ENCODE measurements at regions not wholly inside any gene's neighbourhood (a gene's known extent, or its start where the extent isn't known, plus 50 kb on each side); places are given as distances from the start of the nearest gene placed in this dataset.

DNA sequence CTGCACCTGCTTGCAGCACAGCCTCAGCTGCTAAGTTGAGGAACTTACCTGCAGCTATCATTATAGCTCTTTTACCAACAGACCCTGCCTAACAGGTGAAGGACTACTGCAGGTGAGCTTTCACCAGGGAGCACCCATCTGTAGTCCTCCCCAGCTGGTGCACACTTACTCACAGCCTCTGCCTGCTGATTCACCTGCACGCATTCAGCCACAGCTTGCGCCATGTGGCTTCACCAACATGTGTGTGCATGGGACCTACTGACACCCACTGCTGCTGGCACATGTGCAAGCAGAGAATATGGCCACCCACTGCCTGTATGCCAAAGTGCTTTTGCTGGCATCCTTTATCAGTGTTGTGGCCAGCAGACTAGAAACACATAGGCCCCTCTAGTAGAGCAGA lies 146.7 kb upstream of the KLHL4 start:
- Histone ChIP-seq H3K4me1 (no peaks in the 10 kb centered on the region), H3K27ac (no peak overlapping the region), H3K27me3 (no peaks in the 10 kb centered on the region), H3K36me3 (no peaks in the 10 kb centered on the region), H3K4me3 (no peak overlapping the region), H3K9me3 (no peaks in the 10 kb centered on the region)
- DNase-seq (no peak), ATAC-seq (no peak)
- TF ChIP-seq, protein P1, sequence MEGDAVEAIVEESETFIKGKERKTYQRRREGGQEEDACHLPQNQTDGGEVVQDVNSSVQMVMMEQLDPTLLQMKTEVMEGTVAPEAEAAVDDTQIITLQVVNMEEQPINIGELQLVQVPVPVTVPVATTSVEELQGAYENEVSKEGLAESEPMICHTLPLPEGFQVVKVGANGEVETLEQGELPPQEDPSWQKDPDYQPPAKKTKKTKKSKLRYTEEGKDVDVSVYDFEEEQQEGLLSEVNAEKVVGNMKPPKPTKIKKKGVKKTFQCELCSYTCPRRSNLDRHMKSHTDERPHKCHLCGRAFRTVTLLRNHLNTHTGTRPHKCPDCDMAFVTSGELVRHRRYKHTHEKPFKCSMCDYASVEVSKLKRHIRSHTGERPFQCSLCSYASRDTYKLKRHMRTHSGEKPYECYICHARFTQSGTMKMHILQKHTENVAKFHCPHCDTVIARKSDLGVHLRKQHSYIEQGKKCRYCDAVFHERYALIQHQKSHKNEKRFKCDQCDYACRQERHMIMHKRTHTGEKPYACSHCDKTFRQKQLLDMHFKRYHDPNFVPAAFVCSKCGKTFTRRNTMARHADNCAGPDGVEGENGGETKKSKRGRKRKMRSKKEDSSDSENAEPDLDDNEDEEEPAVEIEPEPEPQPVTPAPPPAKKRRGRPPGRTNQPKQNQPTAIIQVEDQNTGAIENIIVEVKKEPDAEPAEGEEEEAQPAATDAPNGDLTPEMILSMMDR (IDR thresholded peaks at IDR 0.05): no peak
- TF ChIP-seq POLR2A (IDR thresholded peaks at IDR 0.05): no peak
- WGBS, 4 donors: 38 to 99% (median 83%) methylated on average over 2 of the region's 2 CpGs
- intact Hi-C loops (cut with DNase I): no loop called here

DNA sequence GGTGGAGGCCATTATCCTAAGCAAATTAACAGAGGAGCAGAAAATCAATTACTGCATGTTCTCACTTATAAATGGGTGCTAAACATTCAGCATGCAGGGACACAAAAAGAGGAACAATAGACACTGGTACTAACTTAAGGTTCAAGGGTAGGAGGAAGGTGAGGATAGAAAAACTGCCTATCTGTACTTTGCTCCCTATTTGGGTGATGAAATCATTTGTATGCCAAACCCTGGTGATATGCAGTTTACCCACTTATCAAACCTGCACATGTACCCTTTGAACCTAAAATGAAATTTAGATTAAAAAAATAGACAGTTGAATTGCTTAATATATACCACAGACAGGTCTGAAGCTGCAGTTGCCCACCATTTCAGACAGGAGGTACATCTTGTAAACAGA lies 143.3 kb upstream of the KLHL4 start:
- Histone ChIP-seq H3K36me3 (no peaks in the 10 kb centered on the region), H3K27me3 (no peaks in the 10 kb centered on the region), H3K4me3 (no peak overlapping the region), H3K9me3 (no peaks in the 10 kb centered on the region), H3K4me1 (no peaks in the 10 kb centered on the region), H3K27ac (no peak overlapping the region)
- TF ChIP-seq POLR2A (IDR thresholded peaks at IDR 0.05): no peak
- TF ChIP-seq, protein P1 (IDR thresholded peaks at IDR 0.05): no peak
- ATAC-seq (no peak), DNase-seq (no peak)
- intact Hi-C loops (cut with DNase I): no loop called here

DNA sequence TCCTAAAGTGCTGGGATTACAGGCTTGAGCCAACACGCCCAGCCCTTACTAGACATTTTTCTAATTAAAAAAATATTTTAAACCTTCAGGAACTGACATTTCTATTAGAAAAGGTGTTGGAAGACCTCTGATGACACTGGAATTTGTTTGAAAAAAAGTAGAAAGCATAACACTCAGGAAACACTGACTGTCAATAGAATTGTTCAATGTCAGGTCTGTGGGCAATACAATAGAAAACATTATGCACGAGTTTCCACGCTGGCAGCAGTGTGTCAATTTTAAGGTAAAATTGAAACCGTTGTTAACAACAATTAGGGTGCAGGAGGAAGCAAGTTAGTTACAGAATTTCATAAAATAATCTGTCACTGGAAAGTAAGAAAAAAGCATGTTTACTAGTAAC lies 140.7 kb upstream of the KLHL4 start:
- H3K27me3 ChIP-seq: no peaks in the 10 kb centered on the region
- no peaks in the 10 kb centered on the region for H3K36me3 ChIP-seq
- H3K4me3 ChIP-seq: no peak overlapping the region
- no peak overlapping the region for H3K27ac ChIP-seq
- ATAC-seq: no peak
- intact Hi-C loops (cut with DNase I): no loop called here
- H3K9me3 ChIP-seq: no peaks in the 10 kb centered on the region
- WGBS, 4 donors: 68 to 85% (median 77%) methylated on average over 4 of the region's 4 CpGs
- no peak for TF ChIP-seq POLR2A (IDR thresholded peaks at IDR 0.05)
- TF ChIP-seq, protein P1 (IDR thresholded peaks at IDR 0.05): no peak
- DNase-seq: no peak
- H3K4me1 ChIP-seq: no peaks in the 10 kb centered on the region

DNA sequence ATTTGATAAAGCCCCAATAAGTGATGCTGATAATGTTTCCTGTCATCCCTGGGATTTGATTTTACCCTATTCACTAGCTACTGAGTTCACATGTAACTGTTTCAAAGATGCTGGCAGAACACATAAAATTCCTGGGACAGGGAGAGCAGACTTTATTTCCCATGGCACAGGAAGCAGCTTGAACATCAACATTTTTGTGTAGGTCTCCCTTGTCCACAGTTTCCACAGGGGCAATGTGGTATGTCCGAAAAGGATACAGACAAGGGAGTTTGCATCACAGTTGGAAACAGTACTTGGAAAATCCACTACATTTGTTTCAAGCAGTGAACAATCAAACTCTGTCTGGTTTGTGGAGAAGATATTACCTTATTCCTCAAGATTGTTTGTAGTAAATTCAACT lies 129.2 kb upstream of the KLHL4 start:
- 67 to 71% (median 67%) methylated on average over 1 of the region's 1 CpG for WGBS, 4 donors
- no peak for ATAC-seq
- Histone ChIP-seq H3K4me1 (no peaks in the 10 kb centered on the region), H3K4me3 (no peak overlapping the region), H3K27me3 (no peaks in the 10 kb centered on the region), H3K36me3 (no peaks in the 10 kb centered on the region), H3K9me3 (no peaks in the 10 kb centered on the region), H3K27ac (no peak overlapping the region)
- intact Hi-C loops (cut with DNase I): no loop called here
- TF ChIP-seq, protein P1 (IDR thresholded peaks at IDR 0.05): no peak
- no peak for TF ChIP-seq POLR2A (IDR thresholded peaks at IDR 0.05)
- no peak for DNase-seq
